HCT116 (cell line): ENCODE measurements at regions not wholly inside any gene's neighbourhood (a gene's known extent, or its start where the extent isn't known, plus 50 kb on each side); places are given as distances from the start of the nearest gene placed in this dataset.

ENCODE experiments used
- ATAC-seq: fragments of 200-7000 bp; cut with Tn5 transposase; 2 replicates; pipeline ENCODE4 v1.9.1; 2020; ENCODE audit warnings: mild to moderate bottlenecking, moderate library complexity
- BruUV-seq: library from RNA; stranded (reverse); fragments of 400-500 nt; replicated peaks from 2 replicates; lab custom pipeline; 2021; lab: Mats Ljungman, UMichigan
- CTCF ChIA-PET: fragments of 300-600 bp; sonication (Branson Sonifier 250); formaldehyde crosslinking; loops from one replicate; lab custom pipeline; 2021; ENCODE audit warnings: antibody characterized with exemption; lab: Charles Lee
- POLR2A ChIA-PET: fragments of 300-600, 350-600 bp; sonication (Branson Sonifier 250); formaldehyde crosslinking; loops from one replicate; lab custom pipeline; 2021; ENCODE audit warnings: antibody characterized with exemption; lab: Charles Lee
- RAD21 ChIA-PET, 2 experiments: fragments of 300-600 bp; sonication (Branson Sonifier 250); formaldehyde crosslinking; loops; one replicate each; lab custom pipeline; 2023; ENCODE audit warnings: low total read pairs in 2 of 2; ENCODE audit not compliant: uncharacterized antibody in 2 of 2, unreplicated experiment in 2 of 2, low non-redundant PET in 1 of 2; lab: Charles Lee
- DNase-seq: peaks from one replicate; pipeline ENCODE4 v3.0.0-alpha.2; 2010; ENCODE audit warnings: low read depth, low spot score
- H2AFZ ChIP-seq: fragments of 200-600 bp; shearing (Covaris generic), sonication (generic); 2 replicates; pipeline ENCODE4 v1.6.1; 2017; ENCODE audit warnings: low read depth, mixed run types, mixed read lengths, antibody characterized with exemption, low read length; ENCODE audit not compliant: poor library complexity, severe bottlenecking
- H3K27ac ChIP-seq: 2 replicates; pipeline ENCODE4 v1.5.1; 2012; ENCODE audit warnings: low read depth, low read length
- H3K27me3 ChIP-seq: fragments of 200-600 bp; sonication (generic); 2 replicates; pipeline ENCODE4 v1.6.1; 2016; ENCODE audit warnings: mixed run types, low read length, mixed read lengths; ENCODE audit not compliant: insufficient read depth
- H3K36me3 ChIP-seq, 2 experiments: fragments of 200-500 bp in 1 of 2; fragments of 200-600 bp in 1 of 2; sonication (Bioruptor generic) in 1 of 2; sonication (generic) in 1 of 2; 2 replicates each; pipeline versions ENCODE4 v1.5.1 to v1.6.1; 2014 to 2016; ENCODE audit warnings: low read length in 2 of 2, inconsistent platforms in 1 of 2, mixed read lengths in 1 of 2, mixed run types in 1 of 2; ENCODE audit not compliant: insufficient read depth in 2 of 2, control insufficient read depth in 1 of 2
- H3K4me1 ChIP-seq, 2 experiments: fragments of 200-600 bp in 1 of 2; sonication (generic) in 1 of 2; 2 replicates each; pipeline versions ENCODE4 v1.5.1 to v1.6.1; 2012 to 2017; ENCODE audit warnings: low read length in 2 of 2, inconsistent platforms in 1 of 2, mild to moderate bottlenecking in 1 of 2, mixed read lengths in 1 of 2, mixed run types in 1 of 2, moderate library complexity in 1 of 2; ENCODE audit not compliant: insufficient read depth in 2 of 2, control insufficient read depth in 1 of 2
- H3K4me2 ChIP-seq: fragments of 200-600 bp; sonication (generic); 2 replicates; pipeline ENCODE4 v1.6.1; 2017; ENCODE audit warnings: mixed run types, low read length, mixed read lengths
- H3K4me3 ChIP-seq, 2 experiments: fragments of 200-600 bp in 1 of 2; sonication (generic) in 1 of 2; replicated peaks in 1 of 2; 2 replicates each; pipeline ENCODE4 v1.5.1; 2011 to 2016; ENCODE audit warnings: low read length in 2 of 2, control low read depth in 1 of 2, low read depth in 1 of 2, mild to moderate bottlenecking in 1 of 2, mixed read lengths in 1 of 2, mixed run types in 1 of 2
- H3K79me2 ChIP-seq: fragments of 200-600 bp; sonication (generic); 2 replicates; pipeline ENCODE4 v1.6.1; 2017; ENCODE audit warnings: mild to moderate bottlenecking, mixed run types, low read length, moderate library complexity, mixed read lengths; ENCODE audit not compliant: insufficient read depth
- H3K9ac ChIP-seq: fragments of 200-600 bp; sonication (generic); 2 replicates; pipeline ENCODE4 v1.6.1; 2016; ENCODE audit warnings: low read length, mixed read lengths
- H3K9me2 ChIP-seq: fragments of 200-600 bp; sonication (generic), shearing (Covaris generic); 2 replicates; pipeline ENCODE4 v1.6.1; 2017; ENCODE audit warnings: mixed run types, mild to moderate bottlenecking, moderate library complexity; ENCODE audit not compliant: insufficient read depth
- H3K9me3 ChIP-seq, 2 experiments: fragments of 200-500 bp in 1 of 2; fragments of 200-600 bp in 1 of 2; sonication (Bioruptor generic) in 1 of 2; sonication (generic) in 1 of 2; 2 replicates each; pipeline ENCODE4 v1.6.1; 2014 to 2017; ENCODE audit warnings: low read length in 2 of 2, mixed read lengths in 2 of 2, inconsistent platforms in 1 of 2, low read depth in 1 of 2, mild to moderate bottlenecking in 1 of 2, mixed run types in 1 of 2, moderate library complexity in 1 of 2; ENCODE audit not compliant: control insufficient read depth in 1 of 2, insufficient read depth in 1 of 2
- H4K20me1 ChIP-seq: fragments of 200-600 bp; sonication (generic), shearing (Covaris generic); 2 replicates; pipeline ENCODE4 v1.6.1; 2017; ENCODE audit warnings: mixed run types, mild to moderate bottlenecking, moderate library complexity; ENCODE audit not compliant: insufficient read depth
- CEBPB ChIP-seq: IDR thresholded peaks from 2 replicates; pipeline ENCODE4 v1.6.1; 2012; ENCODE audit warnings: low read depth
- EGR1 ChIP-seq: IDR thresholded peaks from 2 replicates; pipeline ENCODE4 v1.6.1; 2012; ENCODE audit warnings: low read depth
- ELF1 ChIP-seq: IDR thresholded peaks from 2 replicates; pipeline ENCODE4 v1.6.1; 2012; ENCODE audit warnings: low read depth, borderline replicate concordance
- EZH2 ChIP-seq: fragments of 200-600 bp; sonication (generic); IDR thresholded peaks from 2 replicates; pipeline ENCODE4 v1.6.1; 2017; ENCODE audit warnings: antibody characterized with exemption, mixed run types
- EZH2phosphoT487 ChIP-seq: fragments of 200-600 bp; IDR thresholded peaks from 2 replicates; pipeline ENCODE4 v1.6.1; 2018; ENCODE audit warnings: antibody characterized with exemption, borderline replicate concordance
- JUND ChIP-seq: IDR thresholded peaks from 2 replicates; pipeline ENCODE4 v1.6.1; 2012
- POLR2A ChIP-seq: IDR thresholded peaks from 2 replicates; pipeline ENCODE4 v1.7.0; 2011; ENCODE audit warnings: borderline replicate concordance; ENCODE audit not compliant: insufficient read depth, insufficient read length; ENCODE audit errors: extremely low read depth
- RAD21 ChIP-seq: IDR thresholded peaks from 2 replicates; pipeline ENCODE4 v1.6.1; 2012; ENCODE audit warnings: low read depth, mild to moderate bottlenecking
- SIN3A ChIP-seq: IDR thresholded peaks from 2 replicates; pipeline ENCODE4 v1.6.1; 2012; ENCODE audit warnings: low read depth
- SRF ChIP-seq: IDR thresholded peaks from 2 replicates; pipeline ENCODE4 v1.6.1; 2012; ENCODE audit warnings: low read depth
- TCF7L2 ChIP-seq: IDR thresholded peaks from 2 replicates; pipeline ENCODE4 v1.7.0; 2011; ENCODE audit warnings: borderline replicate concordance, inconsistent platforms; ENCODE audit not compliant: insufficient read depth, insufficient read length; ENCODE audit errors: extremely low read depth
- ZNF274 ChIP-seq: fragments of 200-500 bp; sonication (Bioruptor generic); IDR thresholded peaks from 2 replicates; pipeline ENCODE4 v1.6.1; 2014; ENCODE audit warnings: mild to moderate bottlenecking, low read depth, low read length, inconsistent platforms
- intact Hi-C: fragments of 100-400 bp; cut with micrococcal nuclease; formaldehyde crosslinking; loops from 2 replicates; pipeline ENCODE4 v1.10.0; 2022
- TF ChIP-seq, protein P1 (sequence below): IDR thresholded peaks from 2 replicates; pipeline ENCODE4 v1.6.1; 2012
- TF ChIP-seq, protein P2 (sequence below): IDR thresholded peaks from 2 replicates; pipeline ENCODE4 v1.6.1; 2011; ENCODE audit warnings: mild to moderate bottlenecking, low read length, moderate library complexity; ENCODE audit not compliant: insufficient replicate concordance; ENCODE audit errors: extremely low read depth
- TF ChIP-seq, protein P3 (sequence below): IDR thresholded peaks from 2 replicates; pipeline ENCODE4 v1.6.1; 2012

DNA sequence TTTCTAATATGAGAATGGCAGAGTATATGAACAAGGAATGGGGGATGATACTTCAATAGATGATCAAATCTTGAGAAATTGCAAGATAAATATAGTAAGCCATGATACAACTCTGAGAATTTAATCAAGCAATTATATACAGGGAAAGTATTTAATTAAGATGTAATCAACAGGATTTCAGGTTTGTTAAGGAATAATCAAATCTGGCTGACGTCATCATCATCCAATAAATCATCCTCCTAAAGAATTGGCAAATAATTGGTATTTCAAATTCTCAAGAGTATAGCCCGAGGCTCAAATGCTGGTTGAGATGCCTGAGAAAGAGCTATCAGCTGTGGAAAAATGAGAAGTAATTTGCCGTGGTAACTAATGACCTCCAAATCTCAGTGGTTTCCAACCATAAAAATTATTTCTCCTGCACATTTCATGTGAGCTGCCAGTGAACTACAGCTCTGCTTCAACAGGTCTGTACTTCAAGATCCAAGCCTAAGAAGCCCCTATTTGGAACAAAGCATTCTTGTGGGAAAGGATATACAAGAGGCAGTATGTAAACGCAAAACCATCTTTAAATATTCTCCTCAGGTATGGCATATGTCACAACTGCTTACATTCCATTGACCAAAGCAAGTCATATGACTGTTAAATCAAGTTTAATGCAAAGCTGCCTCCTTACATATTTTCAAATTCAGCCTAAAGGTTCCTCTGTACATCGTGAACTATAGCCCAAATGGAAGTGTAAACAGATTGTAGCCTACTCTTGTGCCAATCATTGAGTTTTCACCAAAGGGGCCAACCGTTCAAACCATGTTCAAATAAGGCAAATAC is 503.0 kb downstream of the KIF20B start:
- no TSS peak for BruUV-seq
- Histone ChIP-seq H4K20me1 (no peaks in the 10 kb centered on the region), H3K36me3 (no peaks in the 10 kb centered on the region), H3K27me3 (no peaks in the 10 kb centered on the region), H2AFZ (no peak overlapping the region), H3K4me2 (peak overlapping the region; percentile 8; the same call in 1 of the 2 replicates), H3K79me2 (no peaks in the 10 kb centered on the region), H3K9me3 (no peaks in the 10 kb centered on the region), H3K4me3 (no peak overlapping the region), H3K4me1 (peaks cover 0 to 12% of the 10 kb centered on the region in 2 experiments; a peak in 1 of 4 replicates), H3K9ac (no peak overlapping the region), H3K27ac (no peak overlapping the region), H3K9me2 (no peaks in the 10 kb centered on the region)
- intact Hi-C loops: no loop called here
- CTCF ChIA-PET: no interaction called here
- ATAC-seq: no peak
- no peak for DNase-seq
- TF ChIP-seq, protein P1, sequence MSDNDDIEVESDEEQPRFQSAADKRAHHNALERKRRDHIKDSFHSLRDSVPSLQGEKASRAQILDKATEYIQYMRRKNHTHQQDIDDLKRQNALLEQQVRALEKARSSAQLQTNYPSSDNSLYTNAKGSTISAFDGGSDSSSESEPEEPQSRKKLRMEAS: no peak
- TF ChIP-seq SRF: no peak
- POLR2A ChIA-PET: no interaction called here
- RAD21 ChIA-PET: no interaction called here

DNA sequence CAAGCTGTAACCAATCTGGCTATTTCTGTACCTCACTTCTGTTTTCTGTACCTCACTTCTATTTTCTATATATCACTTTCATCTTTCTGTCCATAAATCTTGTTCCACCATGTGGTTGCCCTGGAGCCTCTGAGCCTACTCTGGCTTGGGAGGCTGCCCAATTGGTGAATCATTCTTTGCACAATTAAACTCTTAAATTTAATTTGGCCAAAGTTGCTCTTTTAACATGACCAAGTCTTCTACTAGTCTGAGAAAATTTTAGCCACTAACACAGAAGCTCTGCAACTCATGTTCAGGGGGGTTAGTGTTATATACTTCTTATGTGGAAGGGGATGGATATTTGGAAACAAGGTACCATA is 503.5 kb downstream of the KIF20B start:
- Histone ChIP-seq H3K4me2 (peak overlapping the region; percentile 8; the same call in 1 of the 2 replicates), H3K4me3 (no peak overlapping the region), H3K9ac (no peak overlapping the region), H3K27ac (no peak overlapping the region), H3K9me2 (no peaks in the 10 kb centered on the region), H3K79me2 (no peaks in the 10 kb centered on the region), H4K20me1 (no peaks in the 10 kb centered on the region), H3K4me1 (peaks cover 0 to 12% of the 10 kb centered on the region in 2 experiments; a peak in 1 of 4 replicates), H3K27me3 (no peaks in the 10 kb centered on the region), H2AFZ (no peak overlapping the region), H3K9me3 (no peaks in the 10 kb centered on the region), H3K36me3 (no peaks in the 10 kb centered on the region)
- ChIA-PET RAD21 (no interaction called here), CTCF (no interaction called here), POLR2A (no interaction called here)
- BruUV-seq: no TSS peak
- intact Hi-C loops: no loop called here
- no peak for DNase-seq
- ATAC-seq: no peak
- TF ChIP-seq EZH2 (no peak), EZH2phosphoT487 (no peak), ELF1 (no peak), RAD21 (no peak), JUND (no peak), CEBPB (no peak), ZNF274 (no peak), EGR1 (no peak), POLR2A (no peak), SIN3A (no peak), TCF7L2 (no peak)
- TF ChIP-seq, protein P2, sequence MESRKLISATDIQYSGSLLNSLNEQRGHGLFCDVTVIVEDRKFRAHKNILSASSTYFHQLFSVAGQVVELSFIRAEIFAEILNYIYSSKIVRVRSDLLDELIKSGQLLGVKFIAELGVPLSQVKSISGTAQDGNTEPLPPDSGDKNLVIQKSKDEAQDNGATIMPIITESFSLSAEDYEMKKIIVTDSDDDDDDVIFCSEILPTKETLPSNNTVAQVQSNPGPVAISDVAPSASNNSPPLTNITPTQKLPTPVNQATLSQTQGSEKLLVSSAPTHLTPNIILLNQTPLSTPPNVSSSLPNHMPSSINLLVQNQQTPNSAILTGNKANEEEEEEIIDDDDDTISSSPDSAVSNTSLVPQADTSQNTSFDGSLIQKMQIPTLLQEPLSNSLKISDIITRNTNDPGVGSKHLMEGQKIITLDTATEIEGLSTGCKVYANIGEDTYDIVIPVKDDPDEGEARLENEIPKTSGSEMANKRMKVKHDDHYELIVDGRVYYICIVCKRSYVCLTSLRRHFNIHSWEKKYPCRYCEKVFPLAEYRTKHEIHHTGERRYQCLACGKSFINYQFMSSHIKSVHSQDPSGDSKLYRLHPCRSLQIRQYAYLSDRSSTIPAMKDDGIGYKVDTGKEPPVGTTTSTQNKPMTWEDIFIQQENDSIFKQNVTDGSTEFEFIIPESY: no peak
- TF ChIP-seq, protein P3, sequence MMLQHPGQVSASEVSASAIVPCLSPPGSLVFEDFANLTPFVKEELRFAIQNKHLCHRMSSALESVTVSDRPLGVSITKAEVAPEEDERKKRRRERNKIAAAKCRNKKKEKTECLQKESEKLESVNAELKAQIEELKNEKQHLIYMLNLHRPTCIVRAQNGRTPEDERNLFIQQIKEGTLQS: no peak
